ENCODE measurements at regions not wholly inside any gene's neighbourhood (a gene's known extent, or its start where the extent isn't known, plus 50 kb on each side); places are given as distances from the start of the nearest gene placed in this dataset.
"Not testable (repeated sequence)": the region's sequence is repeated elsewhere in the genome, so short reads cannot be mapped to it uniquely, and the experiment has no call there.

- H3K4me3 ChIP-seq (ENCODE audit: insufficient read depth, low read depth, low read length): no peak overlapping the region
These were observed 1093.0 kb upstream of the INTU start for GRCh38 chr4:126539771-126540170.

DNA sequence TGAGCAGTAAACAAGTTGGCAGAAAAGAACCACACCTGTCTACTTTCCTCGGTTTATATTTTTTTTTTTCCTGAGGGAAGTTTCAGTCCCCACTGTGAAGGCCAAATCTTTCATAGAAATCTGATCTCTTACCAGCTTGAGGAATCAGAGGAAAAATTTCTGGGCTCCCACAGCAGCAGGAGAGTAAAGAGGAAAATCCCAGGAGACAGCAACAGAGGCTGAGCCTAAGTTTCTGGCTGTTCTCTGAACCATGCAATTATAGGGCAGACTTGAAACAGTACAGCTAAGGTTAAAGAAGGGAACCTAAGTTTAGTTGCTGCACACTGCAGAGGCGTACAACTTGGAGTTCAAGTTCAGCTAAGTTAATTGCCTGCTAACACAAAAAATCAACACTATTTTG, 1090.9 kb upstream of the INTU start:
- H3K27me3 ChIP-seq (ENCODE audit: control insufficient read depth, insufficient read depth, low read length): no peaks in the 10 kb centered on the region
- DNase-seq: no peak
- no peak overlapping the region for H3K4me3 ChIP-seq (ENCODE audit: insufficient read depth, low read depth, low read length)
- H3K36me3 ChIP-seq (replicated peaks; ENCODE audit: control insufficient read depth, insufficient read depth, low read length): no peaks in the 10 kb centered on the region

More at GRCh38 chr4:126539771-126540170, 1093.0 kb upstream of the INTU start:
- H3K36me3 ChIP-seq (replicated peaks; ENCODE audit: control insufficient read depth, insufficient read depth, low read length): no peaks in the 10 kb centered on the region
- no peaks in the 10 kb centered on the region for H3K27me3 ChIP-seq (ENCODE audit: control insufficient read depth, insufficient read depth, low read length)
- no peak for DNase-seq

- Histone ChIP-seq H3K27me3 (ENCODE audit: control insufficient read depth, insufficient read depth, low read length) (no peaks in the 10 kb centered on the region), H3K36me3 (replicated peaks; ENCODE audit: control insufficient read depth, insufficient read depth, low read length) (no peaks in the 10 kb centered on the region), H3K4me3 (ENCODE audit: insufficient read depth, low read depth, low read length) (no peak overlapping the region)
- DNase-seq: no peak
These were observed 1088.5 kb upstream of the INTU start for GRCh38 chr4:126544276-126544675.

DNA sequence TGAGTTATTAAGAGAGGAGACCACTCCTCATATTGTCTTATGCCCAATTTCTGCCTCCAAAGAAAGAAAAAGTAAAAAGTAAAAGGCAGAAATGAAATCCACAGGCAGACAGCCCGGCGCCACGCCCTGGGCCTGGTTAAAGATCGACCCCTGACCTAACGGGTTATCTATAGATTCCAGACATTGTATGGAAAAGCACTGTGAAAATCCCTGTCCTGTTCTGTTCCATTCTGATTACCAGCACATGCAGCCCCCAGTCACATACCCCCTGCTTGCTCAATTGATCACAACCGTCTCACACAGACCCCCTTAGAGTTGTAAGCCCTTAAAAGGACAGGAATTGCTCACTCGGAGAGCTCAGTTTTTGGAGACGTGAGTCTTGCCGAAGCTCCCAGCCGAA, 1086.6 kb upstream of the INTU start:
- H3K36me3 ChIP-seq (replicated peaks; ENCODE audit: control insufficient read depth, insufficient read depth, low read length); DNase-seq; H3K4me3 ChIP-seq (ENCODE audit: insufficient read depth, low read depth, low read length); H3K27me3 ChIP-seq (ENCODE audit: control insufficient read depth, insufficient read depth, low read length): not testable (repeated sequence)

- H3K4me3 ChIP-seq (ENCODE audit: insufficient read depth, low read depth, low read length): no peak overlapping the region
- H3K36me3 ChIP-seq (replicated peaks; ENCODE audit: control insufficient read depth, insufficient read depth, low read length): no peaks in the 10 kb centered on the region
- H3K27me3 ChIP-seq (ENCODE audit: control insufficient read depth, insufficient read depth, low read length): no peaks in the 10 kb centered on the region
- no peak for DNase-seq
These were observed 1085.4 kb upstream of the INTU start for GRCh38 chr4:126547352-126547751.

- no peaks in the 10 kb centered on the region for H3K36me3 ChIP-seq (replicated peaks; ENCODE audit: control insufficient read depth, insufficient read depth, low read length)
- H3K4me3 ChIP-seq (ENCODE audit: insufficient read depth, low read depth, low read length): no peak overlapping the region
These were observed 1083.9 kb upstream of the INTU start for GRCh38 chr4:126548890-126549289.

DNA sequence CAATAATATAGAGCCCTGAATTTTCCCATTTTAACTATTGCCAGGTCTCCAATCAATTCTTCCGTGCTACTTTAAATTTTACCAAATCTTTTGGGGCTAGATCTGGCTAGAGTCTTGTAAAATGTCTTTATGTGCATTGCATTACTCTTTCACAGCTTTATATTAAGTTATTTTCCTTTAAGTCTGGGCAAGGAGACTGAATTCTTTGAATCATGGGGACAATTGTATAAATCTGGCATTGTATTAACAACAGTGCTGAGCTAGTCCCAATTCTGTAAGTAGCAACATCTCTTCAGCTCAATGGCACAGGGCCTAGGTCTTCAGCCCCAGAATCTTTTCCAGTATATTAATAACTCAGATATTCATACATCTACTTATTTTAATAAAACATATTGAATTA, 1080.4 kb upstream of the INTU start:
- H3K36me3 ChIP-seq (replicated peaks; ENCODE audit: control insufficient read depth, insufficient read depth, low read length): no peaks in the 10 kb centered on the region
- DNase-seq: no peak
- H3K4me3 ChIP-seq (ENCODE audit: insufficient read depth, low read depth, low read length): no peak overlapping the region

More at GRCh38 chr4:126548890-126549289, 1083.9 kb upstream of the INTU start:
- no peaks in the 10 kb centered on the region for H3K27me3 ChIP-seq (ENCODE audit: control insufficient read depth, insufficient read depth, low read length)
- DNase-seq: no peak

GRCh38 chr4:126553248-126553647, 1079.5 kb upstream of the INTU start:
- no peaks in the 10 kb centered on the region for H3K27me3 ChIP-seq (ENCODE audit: control insufficient read depth, insufficient read depth, low read length)
- H3K36me3 ChIP-seq (replicated peaks; ENCODE audit: control insufficient read depth, insufficient read depth, low read length): no peaks in the 10 kb centered on the region
- DNase-seq: no peak
- H3K4me3 ChIP-seq (ENCODE audit: insufficient read depth, low read depth, low read length): no peak overlapping the region

More for the DNA sequence above, 1080.4 kb upstream of the INTU start:
- no peaks in the 10 kb centered on the region for H3K27me3 ChIP-seq (ENCODE audit: control insufficient read depth, insufficient read depth, low read length)

GRCh38 chr4:126558596-126558995, 1074.2 kb upstream of the INTU start:
- Histone ChIP-seq H3K4me3 (ENCODE audit: insufficient read depth, low read depth, low read length) (no peak overlapping the region), H3K27me3 (ENCODE audit: control insufficient read depth, insufficient read depth, low read length) (no peaks in the 10 kb centered on the region), H3K36me3 (replicated peaks; ENCODE audit: control insufficient read depth, insufficient read depth, low read length) (no peaks in the 10 kb centered on the region)
- DNase-seq: no peak

GRCh38 chr4:126559961-126560360, 1072.8 kb upstream of the INTU start:
- no peaks in the 10 kb centered on the region for H3K36me3 ChIP-seq (replicated peaks; ENCODE audit: control insufficient read depth, insufficient read depth, low read length)
- H3K27me3 ChIP-seq (ENCODE audit: control insufficient read depth, insufficient read depth, low read length): no peaks in the 10 kb centered on the region
- no peak overlapping the region for H3K4me3 ChIP-seq (ENCODE audit: insufficient read depth, low read depth, low read length)
- DNase-seq: no peak

DNA sequence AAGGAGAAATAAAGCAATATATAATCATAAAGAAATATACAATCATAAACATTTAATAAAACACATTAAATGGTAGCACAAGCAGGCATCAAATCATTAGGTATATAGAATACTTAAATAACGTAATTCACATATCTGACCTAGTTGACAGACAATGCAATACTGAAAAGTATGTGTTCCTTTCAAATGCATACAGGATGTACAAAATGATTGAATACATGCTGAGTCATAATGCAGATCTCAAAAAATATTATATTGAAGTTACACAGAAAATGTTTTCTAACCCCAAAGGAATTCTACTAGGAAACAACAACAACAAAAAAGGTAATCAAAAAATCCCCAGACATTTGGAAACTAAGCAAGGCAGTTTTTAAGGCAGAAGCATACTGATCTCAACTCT, 1072.0 kb upstream of the INTU start:
- Histone ChIP-seq H3K4me3 (ENCODE audit: insufficient read depth, low read depth, low read length) (no peak overlapping the region), H3K27me3 (ENCODE audit: control insufficient read depth, insufficient read depth, low read length) (no peaks in the 10 kb centered on the region), H3K36me3 (replicated peaks; ENCODE audit: control insufficient read depth, insufficient read depth, low read length) (no peaks in the 10 kb centered on the region)
- DNase-seq: no peak

DNA sequence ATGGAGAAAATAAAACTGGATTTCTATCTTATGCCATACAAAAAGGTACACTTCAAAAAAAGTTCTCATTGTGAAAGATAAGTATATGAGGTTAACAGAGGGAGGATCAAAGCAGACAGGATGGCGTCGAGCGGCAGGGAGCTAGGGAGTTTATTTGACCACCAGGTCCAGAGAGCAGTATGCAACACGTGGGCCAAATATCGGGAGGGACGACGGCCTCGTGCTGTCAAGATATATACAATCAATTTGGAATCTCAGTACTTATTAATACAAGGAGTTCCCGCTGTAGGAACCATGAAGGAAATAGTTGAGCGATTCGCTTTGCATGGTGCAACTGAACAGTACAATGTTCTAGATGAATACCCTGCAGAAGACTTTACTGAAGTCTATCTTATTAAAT, 1069.4 kb upstream of the INTU start:
- no peak for DNase-seq
- H3K27me3 ChIP-seq (ENCODE audit: control insufficient read depth, insufficient read depth, low read length): no peaks in the 10 kb centered on the region
- no peak overlapping the region for H3K4me3 ChIP-seq (ENCODE audit: insufficient read depth, low read depth, low read length)
- H3K36me3 ChIP-seq (replicated peaks; ENCODE audit: control insufficient read depth, insufficient read depth, low read length): no peaks in the 10 kb centered on the region

GRCh38 chr4:126564283-126564854, 1068.4 kb upstream of the INTU start:
- DNase-seq: no peak
- no peaks in the 10 kb centered on the region for H3K36me3 ChIP-seq (replicated peaks; ENCODE audit: control insufficient read depth, insufficient read depth, low read length)

DNA sequence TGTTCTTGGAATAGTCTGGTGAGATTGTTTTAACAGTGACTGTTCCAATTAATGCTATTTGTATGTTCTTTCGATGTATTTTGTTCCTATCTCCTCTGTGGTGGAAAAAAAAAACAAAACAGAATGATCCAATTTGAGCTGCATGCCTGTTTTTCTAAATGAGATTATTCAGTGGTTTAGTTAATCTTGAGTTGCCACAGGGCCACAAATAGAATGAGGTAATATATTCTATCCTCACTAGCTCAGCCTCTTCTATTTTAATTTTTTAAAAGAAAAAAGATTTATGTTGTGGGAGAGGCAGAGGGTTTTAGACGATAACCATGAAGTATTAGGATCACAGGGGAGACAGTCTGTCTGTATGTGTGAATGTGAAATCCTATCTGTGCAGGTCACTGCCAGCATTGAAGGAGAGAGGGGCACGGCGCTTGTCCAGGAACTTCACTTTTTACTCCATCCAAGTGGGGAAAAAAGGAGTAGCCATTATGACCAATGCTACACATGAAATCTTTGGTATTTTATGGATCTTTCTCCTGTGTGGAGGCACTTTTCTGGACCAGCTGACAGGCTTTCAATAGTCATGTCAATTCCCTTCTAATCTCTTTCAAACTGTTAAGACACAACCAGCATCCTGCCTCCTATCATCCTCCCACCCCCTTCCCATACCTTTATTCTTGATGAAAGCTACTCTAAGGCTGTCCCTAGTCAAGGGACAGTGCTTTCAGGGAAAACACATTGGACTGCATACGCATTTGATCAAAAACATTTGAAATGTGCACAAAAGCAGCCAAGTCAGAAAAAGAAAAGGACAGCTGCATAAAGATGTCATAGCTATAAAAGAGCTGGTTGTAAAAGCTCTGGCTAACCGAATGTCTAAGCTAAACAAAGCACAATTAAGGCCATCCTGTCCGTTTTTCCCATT, 1063.8 kb upstream of the INTU start:
- Histone ChIP-seq H3K4me3 (ENCODE audit: insufficient read depth, low read depth, low read length) (no peak overlapping the region), H3K27me3 (ENCODE audit: control insufficient read depth, insufficient read depth, low read length) (no peaks in the 10 kb centered on the region), H3K36me3 (replicated peaks; ENCODE audit: control insufficient read depth, insufficient read depth, low read length) (no peaks in the 10 kb centered on the region)
- DNase-seq: no peak

More at GRCh38 chr4:126564283-126564854, 1068.4 kb upstream of the INTU start:
- H3K27me3 ChIP-seq (ENCODE audit: control insufficient read depth, insufficient read depth, low read length): no peaks in the 10 kb centered on the region
- no peak overlapping the region for H3K4me3 ChIP-seq (ENCODE audit: insufficient read depth, low read depth, low read length)

- no peaks in the 10 kb centered on the region for H3K27me3 ChIP-seq (ENCODE audit: control insufficient read depth, insufficient read depth, low read length)
- no peaks in the 10 kb centered on the region for H3K36me3 ChIP-seq (replicated peaks; ENCODE audit: control insufficient read depth, insufficient read depth, low read length)
- no peak for DNase-seq
- no peak overlapping the region for H3K4me3 ChIP-seq (ENCODE audit: insufficient read depth, low read depth, low read length)
These were observed 1060.5 kb upstream of the INTU start for GRCh38 chr4:126572264-126572663.

All from H7 (cell line).